Activated naive CD8-positive, alpha-beta T cell treated with anti-CD3 and anti-CD28 coated beads, Interleukin-2, amount 10 ng/mL, durations not matched to agents 7 days and 5 days (primary cell): ENCODE measurements at regions not wholly inside any gene's neighbourhood (a gene's known extent, or its start where the extent isn't known, plus 50 kb on each side); places are given as distances from the start of the nearest gene placed in this dataset.

Experiments used
- ATAC-seq: fragments of 150-1000 bp; cut with Tn5 transposase; one replicate; pipeline ENCODE4 v1.10.0; 2021; ENCODE audit warnings: low read depth, moderate library complexity
- POLR2A ChIA-PET: fragments of 350-600 bp; sonication (Branson Sonifier 250); formaldehyde crosslinking; loops from one replicate; lab custom pipeline; 2021; ENCODE audit warnings: antibody characterized with exemption; lab: Charles Lee
- DNase-seq: peaks from one replicate; pipeline ENCODE4 v3.0.0; 2021
- H3K27ac Mint-ChIP-seq: one replicate; pipeline ENCODE4 v1.8.0; 2022; ENCODE audit warnings: mild to moderate bottlenecking, mixed read lengths
- H3K27me3 Mint-ChIP-seq: one replicate; pipeline ENCODE4 v1.8.0; 2022; ENCODE audit warnings: mild to moderate bottlenecking, moderate library complexity, mixed read lengths
- H3K36me3 Mint-ChIP-seq: one replicate; pipeline ENCODE4 v1.8.0; 2021; ENCODE audit warnings: mild to moderate bottlenecking, mixed read lengths
- H3K4me1 Mint-ChIP-seq: one replicate; pipeline ENCODE4 v1.8.0; 2021; ENCODE audit warnings: mixed read lengths
- H3K4me3 Mint-ChIP-seq: one replicate; pipeline ENCODE4 v1.8.0; 2022; ENCODE audit warnings: mild to moderate bottlenecking, moderate library complexity, mixed read lengths
- H3K9me3 Mint-ChIP-seq: one replicate; pipeline ENCODE4 v1.8.0; 2021; ENCODE audit warnings: mixed read lengths

DNA sequence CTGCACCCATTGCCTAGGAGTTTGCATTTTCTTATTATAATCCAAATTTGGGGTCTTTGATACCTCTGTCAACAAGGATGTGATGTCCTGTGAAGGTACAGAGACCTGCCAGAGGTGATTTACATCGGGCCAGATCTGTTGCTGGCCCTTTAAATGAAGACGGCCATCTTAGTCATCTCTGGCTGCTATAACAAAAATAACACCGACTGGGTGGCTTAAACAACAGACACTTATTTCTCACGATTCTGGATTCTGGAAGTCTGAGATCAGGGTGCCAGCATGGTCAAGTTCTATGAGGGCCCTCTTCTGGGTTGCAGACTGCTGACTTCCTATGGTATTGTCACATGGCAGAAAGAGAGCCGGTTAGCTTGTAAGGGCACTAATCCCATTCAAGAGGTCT, 75.7 kb downstream of the F11 start:
- POLR2A ChIA-PET, result no interaction called here
- H3K4me1 Mint-ChIP-seq, result no peaks in the 10 kb centered on the region

More for the DNA sequence above, 75.7 kb downstream of the F11 start:
- no peaks in the 10 kb centered on the region for H3K36me3 Mint-ChIP-seq
- no peaks in the 10 kb centered on the region for H3K27me3 Mint-ChIP-seq
- DNase-seq (no peak), ATAC-seq (no peak)
- no peak overlapping the region for H3K27ac Mint-ChIP-seq
- no peak overlapping the region for H3K4me3 Mint-ChIP-seq
- peaks cover 2% of the 10 kb centered on the region for H3K9me3 Mint-ChIP-seq
